HepG2 (cell line): ENCODE measurements at regions not wholly inside any gene's neighbourhood (a gene's known extent, or its start where the extent isn't known, plus 50 kb on each side); places are given as distances from the start of the nearest gene placed in this dataset.

Experiments
- ATAC-seq: fragments of 200-7000 bp; cut with Tn5 transposase; 3 replicates; pipeline ENCODE4 v1.9.1; 2020; ENCODE audit warnings: mild to moderate bottlenecking, moderate library complexity
- BruUV-seq: library from RNA; stranded (reverse); fragments of 400-500 nt; replicated peaks from 2 replicates; lab custom pipeline; 2021; lab: Mats Ljungman, UMichigan
- CTCF ChIA-PET: fragments of 300-600 bp; formaldehyde crosslinking; extraction: SDS; loops from one replicate; lab custom pipeline; 2021; ENCODE audit warnings: low total read pairs, inconsistent platforms, low intra/inter-chr PET ratio; lab: Yijun Ruan, JAX
- POLR2A ChIA-PET: fragments of 350-600 bp; sonication (Branson Sonifier 250); formaldehyde crosslinking; loops from one replicate; lab custom pipeline; 2020; ENCODE audit warnings: antibody characterized with exemption, inconsistent platforms; lab: Yijun Ruan, JAX
- DNase-seq: peaks from one replicate; pipeline ENCODE4 v3.0.0-alpha.2; 2015; ENCODE audit warnings: low spot score
- FAIRE-seq: peaks from 3 replicates; lab custom pipeline; 2011; peaks lifted over from hg19 to GRCh38; lab: Jason Lieb, UNC
- H2AFZ ChIP-seq: one replicate; pipeline ENCODE4 v1.6.1; 2011; ENCODE audit warnings: low read length, inconsistent platforms
- H3K27ac ChIP-seq: fragments of 300-600 bp; 3 replicates; pipeline ENCODE4 v1.8.0; 2011; ENCODE audit warnings: mixed run types, mild to moderate bottlenecking, mixed read lengths, low read length, inconsistent platforms; ENCODE audit not compliant: insufficient read depth; ENCODE audit errors: extremely low read length
- H3K27me3 ChIP-seq, 2 experiments: fragments of 200-600 bp in 1 of 2; 2 replicates in 1 of 2; 3 replicates in 1 of 2; pipeline versions ENCODE4 v1.6.0 to v1.8.0; 2011; ENCODE audit warnings: low read length in 2 of 2, mild to moderate bottlenecking in 2 of 2, moderate library complexity in 2 of 2, inconsistent platforms in 1 of 2; ENCODE audit not compliant: insufficient read depth in 2 of 2, control insufficient read depth in 1 of 2
- H3K36me3 ChIP-seq, 2 experiments: fragments of 200-600 bp in 1 of 2; replicated peaks in 1 of 2; 2 replicates in 1 of 2; 3 replicates in 1 of 2; pipeline versions ENCODE4 v1.5.1 to v1.8.0; 2011; ENCODE audit warnings: low read length in 2 of 2, inconsistent platforms in 1 of 2; ENCODE audit not compliant: insufficient read depth in 2 of 2, control insufficient read depth in 1 of 2
- H3K4me1 ChIP-seq: 2 replicates; pipeline ENCODE4 v1.5.1; 2012; ENCODE audit warnings: low read length, inconsistent platforms; ENCODE audit not compliant: insufficient read depth
- H3K4me2 ChIP-seq: 2 replicates; pipeline ENCODE4 v1.6.0; 2011; ENCODE audit warnings: low read depth, low read length, inconsistent platforms
- H3K4me3 ChIP-seq, 3 experiments: fragments of 200-600 bp in 1 of 3; sonication (generic), shearing (Covaris generic) in 1 of 3; replicated peaks in 1 of 3; 2 replicates each; pipeline ENCODE4 v1.5.1; 2011 to 2016; ENCODE audit warnings: low read length in 3 of 3, inconsistent platforms in 2 of 3, low read depth in 2 of 3, mild to moderate bottlenecking in 2 of 3, control low read depth in 1 of 3, mixed read lengths in 1 of 3; ENCODE audit not compliant: insufficient read depth in 1 of 3
- H3K79me2 ChIP-seq: one replicate; pipeline ENCODE4 v1.6.1; 2011; ENCODE audit warnings: low read length, inconsistent platforms; ENCODE audit not compliant: insufficient read depth
- H3K9ac ChIP-seq: 2 replicates; pipeline ENCODE4 v1.6.0; 2011; ENCODE audit warnings: mild to moderate bottlenecking, low read depth, low read length, inconsistent platforms; ENCODE audit not compliant: insufficient read depth
- H3K9me3 ChIP-seq: 2 replicates; pipeline ENCODE4 v1.5.1; 2012; ENCODE audit warnings: mild to moderate bottlenecking, low read length
- H4K20me1 ChIP-seq: 2 replicates; pipeline ENCODE4 v1.6.0; 2011; ENCODE audit warnings: inconsistent platforms, mild to moderate bottlenecking, low read length, moderate library complexity; ENCODE audit not compliant: insufficient read depth
- RBFOX2 ChIP-seq: fragments of 200-400 bp; formaldehyde crosslinking; IDR thresholded peaks from 2 replicates; pipeline ENCODE4 v1.6.1; 2017; ENCODE audit warnings: low read depth, mild to moderate bottlenecking, low read length
- THAP11 ChIP-seq: IDR thresholded peaks from 2 replicates; pipeline ENCODE4 v1.6.1; 2016; ENCODE audit warnings: missing biosample characterization, missing genetic modification reagents
- THAP8 ChIP-seq: sonication (generic); formaldehyde crosslinking; IDR thresholded peaks from 2 replicates; pipeline ENCODE4 v1.5.1; 2020; ENCODE audit warnings: missing genetic modification reagents, mild to moderate bottlenecking, borderline replicate concordance
- ZNF691 ChIP-seq: sonication (generic); formaldehyde crosslinking; IDR thresholded peaks from 2 replicates; pipeline ENCODE4 v1.4.0; 2020; ENCODE audit warnings: missing genetic modification reagents, low read depth, mild to moderate bottlenecking, borderline replicate concordance
- WGBS: methylation state at CpG from one replicate; pipeline ENCODE4 v1.1.6; 2017; ENCODE audit warnings: low lambda C conversion rate; 5-methylcytosine and 5-hydroxymethylcytosine counted together
- in situ Hi-C: cut with HindIII; loops from 2 replicates; pipeline ENCODE4 v1.10.0; 2017; ENCODE audit warnings: low pct_unique_long_range_greater_than_20kb; ENCODE audit not compliant: extremely low pct_ligation_motif_present
- intact Hi-C: fragments of 100-400 bp; cut with micrococcal nuclease; formaldehyde crosslinking; loops from one replicate; pipeline ENCODE4 v1.10.0; 2022; ENCODE audit not compliant: unreplicated experiment
- TF ChIP-seq, protein P1 (sequence below): sonication (generic); formaldehyde crosslinking; conservative IDR thresholded peaks from 2 replicates; pipeline ENCODE4 v1.5.0; 2020; ENCODE audit warnings: missing genetic modification reagents
- TF ChIP-seq, protein P2 (sequence below): sonication (generic); formaldehyde crosslinking; conservative IDR thresholded peaks from 2 replicates; pipeline ENCODE4 v1.4.0; 2020; ENCODE audit warnings: missing genetic modification reagents
- TF ChIP-seq, protein P3 (sequence below): sonication (generic); formaldehyde crosslinking; IDR thresholded peaks from 2 replicates; pipeline ENCODE4 v1.4.0; 2020; ENCODE audit warnings: mild to moderate bottlenecking, missing genetic modification reagents
- TF ChIP-seq, protein P4 (sequence below): IDR thresholded peaks from 2 replicates; pipeline ENCODE4 v1.6.1; 2016; ENCODE audit warnings: mild to moderate bottlenecking

- ATAC-seq (no peak), DNase-seq (no peak), FAIRE-seq (no peak)
- Histone ChIP-seq H3K79me2 (no peaks in the 10 kb centered on the region), H3K4me2 (no peak overlapping the region), H3K27ac (no peak overlapping the region), H4K20me1 (no peaks in the 10 kb centered on the region), H2AFZ (no peak overlapping the region), H3K4me1 (no peaks in the 10 kb centered on the region), H3K27me3 (no peaks in the 10 kb centered on the region), H3K9me3 (no peaks in the 10 kb centered on the region), H3K4me3 (no peak overlapping the region), H3K36me3 (no peaks in the 10 kb centered on the region), H3K9ac (no peak overlapping the region)
- ChIA-PET POLR2A (no interaction called here), CTCF (interaction anchor here (4.4 kb wide), 1 partner anchor 65 kb away, joined by 98 read pairs; no protein-coding TSS in a partner anchor)
- intact Hi-C loops: no loop called here
- BruUV-seq: no TSS peak
- in situ Hi-C loops: loop anchor here (5.0 kb wide), 2 partner anchors 889 to 1684 kb away; no protein-coding TSS in a partner anchor
- WGBS: 19% methylated on average over 4 of the region's 4 CpGs
- TF ChIP-seq, protein P1, sequence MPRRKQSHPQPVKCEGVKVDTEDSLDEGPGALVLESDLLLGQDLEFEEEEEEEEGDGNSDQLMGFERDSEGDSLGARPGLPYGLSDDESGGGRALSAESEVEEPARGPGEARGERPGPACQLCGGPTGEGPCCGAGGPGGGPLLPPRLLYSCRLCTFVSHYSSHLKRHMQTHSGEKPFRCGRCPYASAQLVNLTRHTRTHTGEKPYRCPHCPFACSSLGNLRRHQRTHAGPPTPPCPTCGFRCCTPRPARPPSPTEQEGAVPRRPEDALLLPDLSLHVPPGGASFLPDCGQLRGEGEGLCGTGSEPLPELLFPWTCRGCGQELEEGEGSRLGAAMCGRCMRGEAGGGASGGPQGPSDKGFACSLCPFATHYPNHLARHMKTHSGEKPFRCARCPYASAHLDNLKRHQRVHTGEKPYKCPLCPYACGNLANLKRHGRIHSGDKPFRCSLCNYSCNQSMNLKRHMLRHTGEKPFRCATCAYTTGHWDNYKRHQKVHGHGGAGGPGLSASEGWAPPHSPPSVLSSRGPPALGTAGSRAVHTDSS (CRISPR knock-in tag): no peak
- TF ChIP-seq ZNF691 (CRISPR knock-in tag) (no peak), RBFOX2 (no peak), THAP11 (CRISPR knock-in tag) (no peak), THAP8 (CRISPR knock-in tag) (no peak)
- TF ChIP-seq, protein P2, sequence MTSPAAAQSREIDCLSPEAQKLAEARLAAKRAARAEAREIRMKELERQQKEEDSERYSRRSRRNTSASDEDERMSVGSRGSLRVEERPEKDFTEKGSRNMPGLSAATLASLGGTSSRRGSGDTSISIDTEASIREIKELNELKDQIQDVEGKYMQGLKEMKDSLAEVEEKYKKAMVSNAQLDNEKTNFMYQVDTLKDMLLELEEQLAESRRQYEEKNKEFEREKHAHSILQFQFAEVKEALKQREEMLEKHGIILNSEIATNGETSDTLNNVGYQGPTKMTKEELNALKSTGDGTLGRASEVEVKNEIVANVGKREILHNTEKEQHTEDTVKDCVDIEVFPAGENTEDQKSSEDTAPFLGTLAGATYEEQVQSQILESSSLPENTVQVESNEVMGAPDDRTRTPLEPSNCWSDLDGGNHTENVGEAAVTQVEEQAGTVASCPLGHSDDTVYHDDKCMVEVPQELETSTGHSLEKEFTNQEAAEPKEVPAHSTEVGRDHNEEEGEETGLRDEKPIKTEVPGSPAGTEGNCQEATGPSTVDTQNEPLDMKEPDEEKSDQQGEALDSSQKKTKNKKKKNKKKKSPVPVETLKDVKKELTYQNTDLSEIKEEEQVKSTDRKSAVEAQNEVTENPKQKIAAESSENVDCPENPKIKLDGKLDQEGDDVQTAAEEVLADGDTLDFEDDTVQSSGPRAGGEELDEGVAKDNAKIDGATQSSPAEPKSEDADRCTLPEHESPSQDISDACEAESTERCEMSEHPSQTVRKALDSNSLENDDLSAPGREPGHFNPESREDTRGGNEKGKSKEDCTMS (CRISPR knock-in tag): no peak
- TF ChIP-seq, protein P3, sequence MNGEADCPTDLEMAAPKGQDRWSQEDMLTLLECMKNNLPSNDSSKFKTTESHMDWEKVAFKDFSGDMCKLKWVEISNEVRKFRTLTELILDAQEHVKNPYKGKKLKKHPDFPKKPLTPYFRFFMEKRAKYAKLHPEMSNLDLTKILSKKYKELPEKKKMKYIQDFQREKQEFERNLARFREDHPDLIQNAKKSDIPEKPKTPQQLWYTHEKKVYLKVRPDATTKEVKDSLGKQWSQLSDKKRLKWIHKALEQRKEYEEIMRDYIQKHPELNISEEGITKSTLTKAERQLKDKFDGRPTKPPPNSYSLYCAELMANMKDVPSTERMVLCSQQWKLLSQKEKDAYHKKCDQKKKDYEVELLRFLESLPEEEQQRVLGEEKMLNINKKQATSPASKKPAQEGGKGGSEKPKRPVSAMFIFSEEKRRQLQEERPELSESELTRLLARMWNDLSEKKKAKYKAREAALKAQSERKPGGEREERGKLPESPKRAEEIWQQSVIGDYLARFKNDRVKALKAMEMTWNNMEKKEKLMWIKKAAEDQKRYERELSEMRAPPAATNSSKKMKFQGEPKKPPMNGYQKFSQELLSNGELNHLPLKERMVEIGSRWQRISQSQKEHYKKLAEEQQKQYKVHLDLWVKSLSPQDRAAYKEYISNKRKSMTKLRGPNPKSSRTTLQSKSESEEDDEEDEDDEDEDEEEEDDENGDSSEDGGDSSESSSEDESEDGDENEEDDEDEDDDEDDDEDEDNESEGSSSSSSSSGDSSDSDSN (CRISPR knock-in tag): no peak
- TF ChIP-seq, protein P4, sequence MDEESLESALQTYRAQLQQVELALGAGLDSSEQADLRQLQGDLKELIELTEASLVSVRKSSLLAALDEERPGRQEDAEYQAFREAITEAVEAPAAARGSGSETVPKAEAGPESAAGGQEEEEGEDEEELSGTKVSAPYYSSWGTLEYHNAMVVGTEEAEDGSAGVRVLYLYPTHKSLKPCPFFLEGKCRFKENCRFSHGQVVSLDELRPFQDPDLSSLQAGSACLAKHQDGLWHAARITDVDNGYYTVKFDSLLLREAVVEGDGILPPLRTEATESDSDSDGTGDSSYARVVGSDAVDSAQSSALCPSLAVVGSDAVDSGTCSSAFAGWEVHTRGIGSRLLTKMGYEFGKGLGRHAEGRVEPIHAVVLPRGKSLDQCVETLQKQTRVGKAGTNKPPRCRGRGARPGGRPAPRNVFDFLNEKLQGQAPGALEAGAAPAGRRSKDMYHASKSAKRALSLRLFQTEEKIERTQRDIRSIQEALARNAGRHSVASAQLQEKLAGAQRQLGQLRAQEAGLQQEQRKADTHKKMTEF (CRISPR knock-in tag): no peak
Measured at GRCh38 chr14:30440961-30441360, 118.0 kb upstream of the G2E3 start.
